ENCODE measurements at regions not wholly inside any gene's neighbourhood (a gene's known extent, or its start where the extent isn't known, plus 50 kb on each side); places are given as distances from the start of the nearest gene placed in this dataset.

DNA sequence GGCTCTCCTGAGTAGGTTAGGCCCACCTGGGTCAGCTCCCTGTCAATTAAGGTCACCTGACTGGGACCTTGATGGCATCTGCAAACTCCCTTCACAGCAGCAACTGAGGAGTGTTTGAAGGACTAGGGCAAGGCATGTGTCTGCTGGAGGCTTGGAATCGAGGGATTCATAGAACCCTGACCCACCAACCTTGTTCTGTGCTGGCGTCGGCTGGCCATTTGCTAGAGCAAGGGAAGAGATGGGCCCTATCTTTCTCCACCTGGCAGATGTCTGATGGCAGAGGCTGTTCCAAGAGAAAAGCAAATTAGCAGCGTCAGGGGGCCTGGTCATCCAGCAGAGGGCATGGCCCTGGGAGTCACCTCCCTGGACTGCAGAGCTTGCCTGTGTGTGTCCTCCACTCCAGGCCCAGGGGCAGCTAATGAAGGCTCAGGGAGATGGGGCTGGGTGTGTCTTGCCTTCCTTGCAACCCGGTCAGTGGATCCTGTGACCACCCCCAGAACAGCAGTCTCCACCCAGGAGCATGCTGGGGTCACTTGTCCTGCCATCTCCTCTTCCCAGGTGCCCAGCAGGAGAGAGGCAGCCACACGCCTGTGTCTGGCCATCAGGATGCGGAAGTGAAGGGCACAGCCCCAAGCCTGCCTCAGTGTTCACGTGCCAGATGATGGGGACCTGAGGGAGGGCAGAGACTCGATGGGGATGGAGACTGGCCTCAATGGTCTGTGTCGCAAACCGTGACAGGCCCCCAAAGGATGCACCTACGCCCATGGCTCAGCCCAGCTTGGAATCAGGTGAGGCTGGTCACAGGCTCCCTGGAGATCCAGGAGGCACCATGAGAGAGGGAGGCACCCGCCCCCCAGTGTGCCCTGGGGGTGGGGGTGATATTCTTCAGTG, 53.9 kb downstream of the BARX1 start:
- TF ChIP-seq ZNF507 (tag; conservative IDR thresholded peaks at IDR 0.05) (no peak), CTCF (IDR thresholded peaks at IDR 0.05 in 2 of 3, conservative IDR thresholded peaks at IDR 0.05 in 1 of 3; ENCODE audit: insufficient read depth in 2 of 3, low read depth in 1 of 3, low read length in 3 of 3) (no peak), PATZ1 (CRISPR knock-in tag; IDR thresholded peaks at IDR 0.05; ENCODE audit: borderline replicate concordance) (no peak), ZNF232 (CRISPR knock-in tag; IDR thresholded peaks at IDR 0.05) (no peak), ZNF23 (CRISPR knock-in tag; IDR thresholded peaks at IDR 0.05) (no peak), EP300 (IDR thresholded peaks at IDR 0.05; ENCODE audit: low read length) (no peak), NR3C1 (CRISPR knock-in tag; IDR thresholded peaks at IDR 0.05) (no peak), RNF2 (IDR thresholded peaks at IDR 0.05) (no peak)
- TF ChIP-seq, protein P1, sequence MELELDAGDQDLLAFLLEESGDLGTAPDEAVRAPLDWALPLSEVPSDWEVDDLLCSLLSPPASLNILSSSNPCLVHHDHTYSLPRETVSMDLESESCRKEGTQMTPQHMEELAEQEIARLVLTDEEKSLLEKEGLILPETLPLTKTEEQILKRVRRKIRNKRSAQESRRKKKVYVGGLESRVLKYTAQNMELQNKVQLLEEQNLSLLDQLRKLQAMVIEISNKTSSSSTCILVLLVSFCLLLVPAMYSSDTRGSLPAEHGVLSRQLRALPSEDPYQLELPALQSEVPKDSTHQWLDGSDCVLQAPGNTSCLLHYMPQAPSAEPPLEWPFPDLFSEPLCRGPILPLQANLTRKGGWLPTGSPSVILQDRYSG (tag; conservative IDR thresholded peaks at IDR 0.05; ENCODE audit: low read depth): no peak
- TF ChIP-seq, protein P2, sequence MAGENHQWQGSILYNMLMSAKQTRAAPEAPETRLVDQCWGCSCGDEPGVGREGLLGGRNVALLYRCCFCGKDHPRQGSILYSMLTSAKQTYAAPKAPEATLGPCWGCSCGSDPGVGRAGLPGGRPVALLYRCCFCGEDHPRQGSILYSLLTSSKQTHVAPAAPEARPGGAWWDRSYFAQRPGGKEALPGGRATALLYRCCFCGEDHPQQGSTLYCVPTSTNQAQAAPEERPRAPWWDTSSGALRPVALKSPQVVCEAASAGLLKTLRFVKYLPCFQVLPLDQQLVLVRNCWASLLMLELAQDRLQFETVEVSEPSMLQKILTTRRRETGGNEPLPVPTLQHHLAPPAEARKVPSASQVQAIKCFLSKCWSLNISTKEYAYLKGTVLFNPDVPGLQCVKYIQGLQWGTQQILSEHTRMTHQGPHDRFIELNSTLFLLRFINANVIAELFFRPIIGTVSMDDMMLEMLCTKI (IDR thresholded peaks at IDR 0.05; ENCODE audit: partially characterized antibody): no peak
